GM06990 (cell line): ENCODE measurements at regions not wholly inside any gene's neighbourhood (a gene's known extent, or its start where the extent isn't known, plus 50 kb on each side); places are given as distances from the start of the nearest gene placed in this dataset.

Experiments
- DNase-seq: peaks from one replicate; pipeline ENCODE4 v3.0.0-alpha.2; 2011; ENCODE audit not compliant: insufficient read length; ENCODE audit errors: extremely low read depth
- H3K27me3 ChIP-seq: replicated peaks from 2 replicates; pipeline ENCODE4 v1.6.0; 2011; ENCODE audit warnings: low read length; ENCODE audit not compliant: control insufficient read depth, insufficient read depth
- H3K36me3 ChIP-seq: 2 replicates; pipeline ENCODE4 v1.5.1; 2011; ENCODE audit warnings: low read length; ENCODE audit not compliant: control insufficient read depth, insufficient read depth
- H3K4me3 ChIP-seq: replicated peaks from 2 replicates; pipeline ENCODE4 v1.5.1; 2011; ENCODE audit warnings: low read depth, mild to moderate bottlenecking, control low read depth, low read length
- TF ChIP-seq, protein P1 (sequence below): IDR thresholded peaks from 2 replicates; pipeline ENCODE4 v1.5.1; 2011; ENCODE audit warnings: low read length, control low read depth, mild to moderate bottlenecking, inconsistent platforms; ENCODE audit not compliant: insufficient read depth, poor library complexity, severe bottlenecking

DNA sequence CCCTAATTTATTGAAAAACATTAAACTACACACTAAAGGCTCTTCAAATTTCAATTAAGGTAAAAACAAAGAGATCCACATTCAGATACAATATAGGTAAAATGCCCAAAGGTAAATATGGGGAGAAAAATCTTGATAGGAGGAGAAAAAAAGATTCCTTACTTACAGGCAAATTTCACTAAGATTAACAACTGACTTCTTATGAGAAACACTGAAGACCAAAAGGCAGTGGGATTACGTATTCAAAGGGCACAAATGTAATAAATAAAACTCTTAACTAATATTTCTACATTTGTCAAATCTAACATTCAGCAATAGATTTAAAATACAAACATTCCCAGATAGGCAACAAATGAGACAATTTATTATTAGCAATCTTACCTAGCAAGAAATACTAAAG is 829.3 kb downstream of the SH3BGRL start:
- Histone ChIP-seq H3K36me3 (no peaks in the 10 kb centered on the region), H3K4me3 (no peak overlapping the region), H3K27me3 (no peaks in the 10 kb centered on the region)
- TF ChIP-seq, protein P1, sequence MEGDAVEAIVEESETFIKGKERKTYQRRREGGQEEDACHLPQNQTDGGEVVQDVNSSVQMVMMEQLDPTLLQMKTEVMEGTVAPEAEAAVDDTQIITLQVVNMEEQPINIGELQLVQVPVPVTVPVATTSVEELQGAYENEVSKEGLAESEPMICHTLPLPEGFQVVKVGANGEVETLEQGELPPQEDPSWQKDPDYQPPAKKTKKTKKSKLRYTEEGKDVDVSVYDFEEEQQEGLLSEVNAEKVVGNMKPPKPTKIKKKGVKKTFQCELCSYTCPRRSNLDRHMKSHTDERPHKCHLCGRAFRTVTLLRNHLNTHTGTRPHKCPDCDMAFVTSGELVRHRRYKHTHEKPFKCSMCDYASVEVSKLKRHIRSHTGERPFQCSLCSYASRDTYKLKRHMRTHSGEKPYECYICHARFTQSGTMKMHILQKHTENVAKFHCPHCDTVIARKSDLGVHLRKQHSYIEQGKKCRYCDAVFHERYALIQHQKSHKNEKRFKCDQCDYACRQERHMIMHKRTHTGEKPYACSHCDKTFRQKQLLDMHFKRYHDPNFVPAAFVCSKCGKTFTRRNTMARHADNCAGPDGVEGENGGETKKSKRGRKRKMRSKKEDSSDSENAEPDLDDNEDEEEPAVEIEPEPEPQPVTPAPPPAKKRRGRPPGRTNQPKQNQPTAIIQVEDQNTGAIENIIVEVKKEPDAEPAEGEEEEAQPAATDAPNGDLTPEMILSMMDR, result no peak
- no peak for DNase-seq

- Histone ChIP-seq H3K27me3 (no peaks in the 10 kb centered on the region), H3K36me3 (no peaks in the 10 kb centered on the region), H3K4me3 (no peak overlapping the region)
- DNase-seq, result no peak
- TF ChIP-seq, protein P1, result no peak
Observed at GRCh38 chrX:82038793-82039192, 836.9 kb downstream of the SH3BGRL start.

DNA sequence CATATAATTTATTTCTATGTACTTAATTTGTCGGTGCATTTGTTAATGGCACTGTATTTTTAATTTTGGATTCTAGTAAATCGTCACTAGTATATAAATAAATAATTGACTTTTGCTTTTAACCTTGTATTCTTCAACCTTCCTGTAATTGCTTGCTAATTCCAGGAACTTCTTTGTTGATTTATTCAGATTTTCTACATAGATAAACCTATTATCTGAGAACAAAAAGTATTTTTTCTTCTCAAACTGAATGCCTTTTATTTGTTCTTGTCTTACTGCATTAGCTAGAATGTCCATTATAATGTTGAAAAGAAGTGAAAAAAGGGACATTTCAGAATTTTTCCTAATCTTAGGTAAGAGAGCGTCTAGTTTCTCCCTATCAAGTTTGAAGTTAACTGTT is 839.1 kb downstream of the SH3BGRL start:
- DNase-seq, result no peak
- no peaks in the 10 kb centered on the region for H3K27me3 ChIP-seq
- TF ChIP-seq, protein P1, result no peak
- H3K36me3 ChIP-seq, result no peaks in the 10 kb centered on the region
- H3K4me3 ChIP-seq, result no peak overlapping the region

DNA sequence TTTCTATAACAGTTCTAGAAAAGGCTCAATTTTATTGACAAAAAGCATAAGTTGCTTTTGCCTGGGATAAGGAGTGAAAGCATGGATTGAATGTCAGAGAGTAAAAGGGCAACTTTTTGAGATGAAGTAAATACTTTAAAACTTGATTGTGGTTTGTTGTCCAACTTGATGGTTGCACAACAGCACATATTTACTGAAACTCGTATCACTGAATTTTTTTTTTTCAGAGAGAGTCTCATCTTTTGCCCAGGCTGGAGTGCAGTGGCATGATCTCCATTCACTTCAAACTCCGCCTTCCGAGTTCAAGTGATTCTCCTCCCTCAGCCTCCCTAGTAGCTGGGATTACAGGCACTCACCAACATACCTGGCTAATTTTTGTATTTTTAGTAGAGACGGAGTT is 856.8 kb downstream of the SH3BGRL start:
- TF ChIP-seq, protein P1, result no peak
- Histone ChIP-seq H3K36me3 (no peaks in the 10 kb centered on the region), H3K4me3 (no peak overlapping the region), H3K27me3 (no peaks in the 10 kb centered on the region)
- DNase-seq, result no peak

DNA sequence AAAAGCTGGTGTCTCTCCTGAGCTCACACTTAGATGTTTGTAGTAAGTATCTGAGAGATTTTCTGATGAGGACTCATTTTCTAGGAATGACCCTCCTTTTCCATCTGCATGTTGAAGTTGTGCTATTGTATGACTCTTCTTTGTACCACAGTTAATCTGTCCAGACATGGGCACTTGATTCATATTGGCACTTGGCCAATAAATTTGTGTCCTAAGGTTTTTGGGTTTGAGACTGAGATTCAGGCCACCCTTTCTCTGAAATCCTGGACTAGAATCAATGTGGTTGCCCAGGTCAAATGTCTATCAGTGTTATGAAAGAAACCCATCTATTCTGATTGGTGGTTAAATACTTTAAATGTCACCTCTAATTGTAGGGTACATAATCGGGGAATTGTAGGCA is 869.0 kb downstream of the SH3BGRL start:
- Histone ChIP-seq H3K27me3 (no peaks in the 10 kb centered on the region), H3K36me3 (no peaks in the 10 kb centered on the region), H3K4me3 (no peak overlapping the region)
- TF ChIP-seq, protein P1, result no peak
- DNase-seq, result no peak

DNA sequence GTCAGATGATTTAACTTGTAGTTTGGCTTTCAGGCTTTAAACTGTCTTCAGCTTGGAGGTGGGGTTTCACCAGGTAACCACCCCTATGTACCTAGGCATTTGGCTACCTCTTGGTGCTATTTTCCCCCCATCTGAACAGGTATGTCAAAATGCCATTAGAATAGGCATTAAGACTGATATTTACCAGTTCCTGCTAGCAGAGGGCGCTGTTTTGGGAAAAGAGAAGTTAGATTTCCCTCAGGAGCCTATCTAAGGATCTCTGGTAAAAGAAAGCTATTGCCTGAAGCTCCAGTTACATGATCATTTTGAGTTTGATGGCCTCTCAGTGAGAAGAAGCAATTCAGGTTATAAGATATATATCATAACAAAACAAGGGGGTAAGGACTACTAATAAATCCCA is 879.1 kb downstream of the SH3BGRL start:
- TF ChIP-seq, protein P1, result no peak
- no peak for DNase-seq
- Histone ChIP-seq H3K36me3 (no peaks in the 10 kb centered on the region), H3K4me3 (no peak overlapping the region), H3K27me3 (no peaks in the 10 kb centered on the region)
